Stimulated activated CD8-positive, alpha-beta memory T cell treated with anti-CD3 and anti-CD28 coated beads, Interleukin-15, amount 100 ng/mL, for 24 hours (primary cell): ENCODE measurements at regions not wholly inside any gene's neighbourhood (a gene's known extent, or its start where the extent isn't known, plus 50 kb on each side); places are given as distances from the start of the nearest gene placed in this dataset.

Experiments used
- DNase-seq: peaks from one replicate; pipeline ENCODE4 v3.0.0-alpha.2; 2020; ENCODE audit warnings: low read depth

DNA sequence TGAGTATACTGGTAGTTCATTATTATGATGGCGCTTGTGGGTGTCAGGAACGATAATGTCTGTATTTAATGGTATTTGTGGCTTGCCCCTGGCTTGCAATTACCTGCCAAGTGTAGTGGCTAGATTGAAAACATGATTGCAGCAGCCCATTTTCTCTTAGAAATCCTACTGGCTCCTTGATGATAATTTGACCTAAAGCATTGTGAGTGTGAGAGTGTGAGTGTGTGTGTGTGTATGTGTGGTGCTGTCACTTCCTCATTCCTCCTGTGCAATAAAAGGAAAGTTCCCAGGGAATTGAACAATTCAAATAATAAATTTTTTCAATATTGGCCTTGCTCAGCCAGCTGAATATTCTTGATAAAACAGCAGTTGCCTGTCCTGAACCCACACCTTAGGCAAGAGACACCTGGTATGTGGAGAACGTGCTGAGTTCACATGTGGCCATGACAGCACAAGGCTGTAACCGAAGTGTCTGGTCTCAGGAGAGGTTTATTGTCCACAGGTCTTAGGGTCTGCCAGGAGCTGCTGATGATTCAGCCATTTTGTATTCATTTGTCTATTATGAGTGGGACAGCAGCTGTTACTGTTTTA, 193.3 kb downstream of the CD47 start:
- DNase-seq, result no peak

- no peak for DNase-seq
Measured at GRCh38 chr3:107894998-107895397, 195.8 kb downstream of the CD47 start.

DNA sequence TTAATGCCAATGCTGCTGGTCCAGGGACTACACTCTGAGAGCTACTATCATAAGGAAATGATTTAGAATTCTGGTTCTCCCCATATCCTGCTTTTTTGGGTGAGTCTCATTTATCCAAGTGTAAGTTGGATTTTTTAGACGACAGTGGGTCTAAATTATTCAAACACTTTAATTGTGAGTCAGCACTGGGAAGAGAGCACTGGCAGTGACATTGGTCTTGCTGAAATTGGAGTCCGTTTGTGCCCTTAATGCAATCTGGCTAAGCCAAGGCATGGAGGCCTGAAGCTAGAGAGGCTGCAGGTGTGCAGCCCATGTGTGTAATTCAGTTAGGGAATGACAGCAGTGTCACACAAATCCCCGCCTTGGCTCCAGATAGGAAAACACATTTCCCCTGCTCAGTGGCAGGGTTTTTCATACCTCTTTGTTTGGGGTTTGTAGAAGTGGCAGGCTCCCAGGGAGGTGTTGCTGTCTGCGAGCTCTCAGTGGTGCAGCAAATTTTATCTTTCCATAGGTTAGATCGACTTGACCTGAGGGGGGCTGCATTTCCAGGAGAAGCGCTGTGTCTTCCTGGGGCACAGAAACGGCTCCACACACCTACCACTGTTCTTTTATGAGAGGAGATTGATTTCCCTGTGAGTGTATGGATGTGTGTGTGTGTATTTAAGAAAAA, 197.7 kb downstream of the CD47 start:
- DNase-seq, result no peak

DNA sequence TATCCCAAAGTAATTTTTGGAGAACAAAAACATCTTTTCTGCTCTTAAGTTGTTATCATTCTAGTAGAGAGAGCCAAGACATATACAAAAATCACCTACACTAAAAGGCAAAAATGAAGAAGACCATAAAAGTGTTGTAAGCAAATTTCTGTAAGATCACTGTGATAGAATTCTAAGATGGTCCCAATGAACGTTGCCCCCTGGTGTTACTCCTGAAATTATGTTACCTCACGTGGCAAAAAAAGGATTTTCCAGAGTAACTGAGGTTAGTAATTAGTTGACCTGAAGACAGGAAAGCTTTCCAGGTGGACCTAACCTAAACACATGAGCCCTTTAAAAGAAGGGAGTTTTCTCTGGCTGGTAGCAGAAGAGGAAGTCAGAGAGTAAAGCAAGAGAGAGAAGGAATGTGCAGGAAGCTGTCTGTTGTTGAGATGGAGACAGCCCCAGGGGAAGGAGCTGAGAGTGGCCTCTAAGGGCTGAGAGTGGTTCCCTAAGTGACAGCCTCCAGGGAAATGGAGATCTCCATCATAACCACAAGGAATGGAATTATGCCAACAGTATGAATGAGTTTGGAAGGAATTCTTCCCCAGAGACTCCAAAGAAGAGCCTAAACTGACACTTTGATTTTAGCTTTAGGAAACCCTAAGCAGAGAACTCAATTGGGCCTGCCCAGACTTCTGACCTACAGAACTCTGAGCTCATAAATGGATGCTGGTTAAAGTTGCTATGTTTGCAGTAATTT, 205.9 kb downstream of the CD47 start:
- DNase-seq, result no peak

- DNase-seq, result no peak
Measured at GRCh38 chr3:107884028-107884427, 206.8 kb downstream of the CD47 start.

- no peak for DNase-seq
Measured at GRCh38 chr3:107882881-107883280, 207.9 kb downstream of the CD47 start.

GRCh38 chr3:107882261-107882660, 208.6 kb downstream of the CD47 start:
- no peak for DNase-seq

- no peak for DNase-seq
Measured at GRCh38 chr3:107881509-107881908, 209.3 kb downstream of the CD47 start.

DNA sequence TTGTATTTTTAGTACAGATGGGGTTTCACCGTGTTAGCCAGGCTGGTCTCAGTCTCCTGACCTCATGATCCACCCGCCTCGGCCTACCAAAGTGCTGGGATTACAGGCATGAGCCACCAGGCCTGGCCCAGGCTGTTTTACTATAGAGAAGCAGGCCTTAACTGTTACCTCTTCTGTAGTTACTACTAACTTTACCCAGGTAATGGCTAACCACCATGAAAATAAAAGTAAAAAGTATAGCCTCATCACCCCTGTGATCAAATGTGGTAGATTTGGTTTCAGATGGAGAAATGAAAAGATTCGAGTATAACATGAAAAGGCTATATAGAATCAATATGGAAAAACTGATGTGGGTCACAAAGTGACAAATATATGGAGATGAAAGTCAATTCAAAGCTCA, 210.1 kb downstream of the CD47 start:
- DNase-seq, result no peak

GRCh38 chr3:107877936-107878335, 212.9 kb downstream of the CD47 start:
- no peak for DNase-seq

DNA sequence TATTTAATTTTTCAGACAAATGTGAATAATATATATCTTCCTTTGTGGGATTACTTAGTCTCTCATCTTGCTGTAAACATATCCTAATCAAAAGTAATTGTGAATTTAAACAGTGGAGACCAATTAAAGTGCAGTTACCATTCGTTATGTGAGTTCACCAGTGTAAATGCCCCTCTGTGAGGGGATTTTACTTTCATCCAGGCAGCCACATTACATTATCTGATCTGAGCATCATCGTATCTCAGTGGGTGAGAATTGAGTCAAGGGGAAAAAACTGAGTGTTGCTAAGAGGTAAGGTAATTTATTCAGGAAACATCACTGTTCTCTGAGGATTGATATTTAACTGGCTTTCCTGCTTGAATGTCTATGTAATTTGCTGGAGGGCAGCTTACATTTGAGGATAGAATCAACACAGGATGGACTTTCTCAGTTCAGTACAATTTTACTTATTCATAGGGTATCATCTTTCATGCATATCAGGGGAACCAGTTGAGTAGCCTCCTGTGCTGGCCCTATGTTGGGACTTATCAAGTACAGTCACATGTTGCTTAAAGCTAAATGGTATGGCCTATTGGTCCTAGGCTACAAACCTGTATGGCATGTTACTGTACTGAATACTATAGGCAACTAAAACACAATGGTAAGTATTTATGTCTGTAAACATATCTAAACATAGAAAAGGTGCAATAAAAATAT, 219.7 kb downstream of the CD47 start:
- DNase-seq, result no peak

- no peak for DNase-seq
Measured at GRCh38 chr3:107870096-107870495, 220.7 kb downstream of the CD47 start.

GRCh38 chr3:107868449-107868848, 222.4 kb downstream of the CD47 start:
- DNase-seq, result no peak

GRCh38 chr3:107861904-107862303, 228.9 kb downstream of the CD47 start:
- DNase-seq, result no peak

DNA sequence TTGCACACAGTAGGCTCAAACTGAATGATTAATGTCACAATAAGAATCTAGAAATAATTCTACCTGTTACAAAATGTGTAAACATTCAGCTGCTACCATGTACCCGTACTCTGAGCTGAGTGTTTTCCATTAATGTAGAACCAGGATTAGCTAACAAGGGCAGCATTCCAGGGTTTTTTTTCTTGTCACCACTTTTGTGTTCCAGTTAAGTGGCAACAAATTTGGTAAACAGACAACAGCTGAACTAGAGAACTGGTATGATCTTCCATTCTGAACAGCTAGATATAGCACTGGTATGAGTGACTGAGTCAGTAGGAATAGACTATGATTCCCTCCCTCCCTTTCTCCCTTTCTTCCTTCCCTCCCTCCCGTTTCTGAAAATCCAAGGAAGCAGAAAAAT, 229.4 kb downstream of the CD47 start:
- no peak for DNase-seq
